ENCODE measurements at regions not wholly inside any gene's neighbourhood (a gene's known extent, or its start where the extent isn't known, plus 50 kb on each side); places are given as distances from the start of the nearest gene placed in this dataset.
"Not testable (repeated sequence)": the region's sequence is repeated elsewhere in the genome, so short reads cannot be mapped to it uniquely, and the experiment has no call there.

DNA sequence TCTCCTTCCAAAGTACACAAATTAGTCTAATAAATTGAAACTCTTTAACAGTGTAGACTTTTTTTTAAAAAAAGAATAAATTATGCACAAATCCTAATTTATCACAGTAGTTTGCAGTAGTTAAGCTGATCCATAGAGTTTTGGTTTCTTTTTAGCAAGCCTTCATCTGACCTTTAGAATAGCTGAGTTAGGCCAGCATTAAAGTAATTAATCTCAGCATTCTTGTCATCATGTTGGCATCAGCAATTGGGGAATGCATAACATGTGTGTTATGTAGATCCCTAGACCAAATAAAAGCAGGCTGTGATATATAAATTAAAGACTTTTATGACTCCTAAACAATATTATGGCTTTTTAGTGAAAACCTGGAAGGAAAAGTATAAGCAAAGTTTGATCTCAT lies 426.5 kb upstream of the PABPC4L start:
- ChIA-PET CTCF (no interaction called here), POLR2A (interaction anchor here (0.6 kb wide), 1 partner anchor 927 kb away, joined by 3 read pairs; no protein-coding TSS in a partner anchor)
- TF ChIP-seq, protein P1, sequence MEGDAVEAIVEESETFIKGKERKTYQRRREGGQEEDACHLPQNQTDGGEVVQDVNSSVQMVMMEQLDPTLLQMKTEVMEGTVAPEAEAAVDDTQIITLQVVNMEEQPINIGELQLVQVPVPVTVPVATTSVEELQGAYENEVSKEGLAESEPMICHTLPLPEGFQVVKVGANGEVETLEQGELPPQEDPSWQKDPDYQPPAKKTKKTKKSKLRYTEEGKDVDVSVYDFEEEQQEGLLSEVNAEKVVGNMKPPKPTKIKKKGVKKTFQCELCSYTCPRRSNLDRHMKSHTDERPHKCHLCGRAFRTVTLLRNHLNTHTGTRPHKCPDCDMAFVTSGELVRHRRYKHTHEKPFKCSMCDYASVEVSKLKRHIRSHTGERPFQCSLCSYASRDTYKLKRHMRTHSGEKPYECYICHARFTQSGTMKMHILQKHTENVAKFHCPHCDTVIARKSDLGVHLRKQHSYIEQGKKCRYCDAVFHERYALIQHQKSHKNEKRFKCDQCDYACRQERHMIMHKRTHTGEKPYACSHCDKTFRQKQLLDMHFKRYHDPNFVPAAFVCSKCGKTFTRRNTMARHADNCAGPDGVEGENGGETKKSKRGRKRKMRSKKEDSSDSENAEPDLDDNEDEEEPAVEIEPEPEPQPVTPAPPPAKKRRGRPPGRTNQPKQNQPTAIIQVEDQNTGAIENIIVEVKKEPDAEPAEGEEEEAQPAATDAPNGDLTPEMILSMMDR (IDR thresholded peaks at IDR 0.05) = no peak
- ATAC-seq (no peak), DNase-seq (no peak)
- H3K9me3 Mint-ChIP-seq = peaks cover 2% of the 10 kb centered on the region
- H3K27me3 Mint-ChIP-seq = no peaks in the 10 kb centered on the region
- intact Hi-C loops (cut with micrococcal nuclease) = no loop called here
- H3K4me1 Mint-ChIP-seq (ENCODE audit: low read depth) = no peaks in the 10 kb centered on the region
- H3K36me3 Mint-ChIP-seq (ENCODE audit: low read depth) = no peaks in the 10 kb centered on the region
- H3K4me3 Mint-ChIP-seq = no peak overlapping the region
- H3K27ac Mint-ChIP-seq = no peak overlapping the region

DNA sequence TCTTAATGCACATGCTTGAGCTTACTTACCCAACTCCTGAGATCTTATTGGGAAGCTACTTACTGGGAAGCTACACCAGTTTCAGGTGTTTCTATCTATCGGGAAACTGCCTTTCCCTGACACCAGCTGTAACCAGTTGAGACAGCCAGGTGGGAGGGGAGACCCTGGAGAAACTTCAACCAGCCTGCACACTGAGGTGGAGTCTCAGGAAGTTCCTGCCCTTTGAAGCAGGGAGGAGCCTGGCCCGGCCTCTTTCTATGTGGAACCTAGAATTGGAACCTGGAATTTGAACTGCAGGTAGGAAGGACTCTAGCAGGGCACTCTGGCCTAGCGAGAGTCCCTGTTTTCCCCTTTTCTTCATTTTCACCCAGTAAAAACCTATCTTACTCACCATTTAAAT lies 425.8 kb upstream of the PABPC4L start:
- TF ChIP-seq, protein P1 (IDR thresholded peaks at IDR 0.05) = no peak
- no peaks in the 10 kb centered on the region for H3K4me1 Mint-ChIP-seq (ENCODE audit: low read depth)
- no peaks in the 10 kb centered on the region for H3K27me3 Mint-ChIP-seq
- H3K4me3 Mint-ChIP-seq = no peak overlapping the region
- CTCF ChIA-PET = no interaction called here
- no peak overlapping the region for H3K27ac Mint-ChIP-seq
- ATAC-seq = no peak
- peaks cover 2% of the 10 kb centered on the region for H3K9me3 Mint-ChIP-seq
- POLR2A ChIA-PET = no interaction called here
- intact Hi-C loops (cut with micrococcal nuclease) = no loop called here
- DNase-seq = no peak
- H3K36me3 Mint-ChIP-seq (ENCODE audit: low read depth) = no peaks in the 10 kb centered on the region

GRCh38 chr4:134624365-134624764 lies 422.8 kb upstream of the PABPC4L start:
- DNase-seq (no peak), ATAC-seq (no peak)
- H3K27me3 Mint-ChIP-seq = no peaks in the 10 kb centered on the region
- H3K4me3 Mint-ChIP-seq = no peak overlapping the region
- intact Hi-C loops (cut with micrococcal nuclease) = no loop called here
- H3K36me3 Mint-ChIP-seq (ENCODE audit: low read depth) = no peaks in the 10 kb centered on the region
- ChIA-PET CTCF (no interaction called here), POLR2A (no interaction called here)
- no peaks in the 10 kb centered on the region for H3K4me1 Mint-ChIP-seq (ENCODE audit: low read depth)
- no peak overlapping the region for H3K27ac Mint-ChIP-seq
- H3K9me3 Mint-ChIP-seq = peaks cover 2% of the 10 kb centered on the region
- TF ChIP-seq, protein P1 (IDR thresholded peaks at IDR 0.05) = no peak

- H3K4me3 Mint-ChIP-seq; intact Hi-C loops (cut with micrococcal nuclease); H3K9me3 Mint-ChIP-seq; ATAC-seq; CTCF ChIA-PET; POLR2A ChIA-PET; H3K36me3 Mint-ChIP-seq (ENCODE audit: low read depth); H3K27ac Mint-ChIP-seq; DNase-seq; H3K27me3 Mint-ChIP-seq; H3K4me1 Mint-ChIP-seq (ENCODE audit: low read depth): not testable (repeated sequence)
Measured at GRCh38 chr4:134622626-134623575, 421.3 kb upstream of the PABPC4L start.

DNA sequence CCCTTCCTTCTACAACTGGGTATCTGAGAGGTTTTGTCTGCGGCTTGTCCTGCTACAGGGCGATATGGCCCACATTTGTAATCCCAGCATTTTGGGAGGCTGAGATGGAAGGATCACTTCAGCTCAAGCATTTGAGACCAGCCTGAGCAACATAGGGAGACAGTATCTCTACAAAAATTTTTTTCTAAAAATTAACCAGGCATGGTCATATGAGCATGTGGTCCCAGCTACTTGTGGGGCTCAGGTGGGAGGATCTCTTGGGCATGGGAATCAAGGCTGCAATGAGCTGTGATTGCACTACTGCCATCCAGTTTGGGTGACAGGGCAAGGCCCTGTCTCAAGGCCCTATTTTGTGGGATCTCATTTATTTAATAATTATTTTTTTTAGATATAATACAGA lies 420.6 kb upstream of the PABPC4L start:
- intact Hi-C loops (cut with micrococcal nuclease) = no loop called here
- ChIA-PET POLR2A (no interaction called here), CTCF (no interaction called here)
- Mint-ChIP-seq H3K36me3 (ENCODE audit: low read depth) (no peaks in the 10 kb centered on the region), H3K9me3 (peaks cover 4% of the 10 kb centered on the region), H3K27ac (no peak overlapping the region), H3K27me3 (no peaks in the 10 kb centered on the region), H3K4me3 (no peak overlapping the region), H3K4me1 (ENCODE audit: low read depth) (no peaks in the 10 kb centered on the region)
- TF ChIP-seq, protein P1 (IDR thresholded peaks at IDR 0.05) = no peak
- DNase-seq (no peak), ATAC-seq (no peak)

DNA sequence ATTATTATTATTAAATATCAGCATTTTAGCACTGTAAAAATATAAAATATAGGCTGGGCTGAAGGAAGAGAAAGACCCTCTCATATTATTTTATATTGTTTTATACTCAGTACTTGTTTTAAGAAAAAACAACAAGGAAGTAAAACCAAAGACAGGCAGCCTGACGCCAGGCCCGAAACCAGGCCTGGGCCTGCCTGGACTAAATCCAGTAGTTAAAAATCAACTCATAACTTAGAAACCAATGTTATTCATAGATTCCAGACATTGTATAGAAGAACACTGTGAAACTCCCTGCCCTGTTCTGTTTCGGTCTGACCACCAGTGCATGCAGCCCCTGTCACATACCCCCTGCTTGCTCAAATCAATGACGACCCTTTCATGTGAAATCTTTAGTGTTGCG lies 420.1 kb upstream of the PABPC4L start:
- H3K9me3 Mint-ChIP-seq; H3K27me3 Mint-ChIP-seq; H3K4me1 Mint-ChIP-seq (ENCODE audit: low read depth); H3K27ac Mint-ChIP-seq; ATAC-seq; DNase-seq; H3K36me3 Mint-ChIP-seq (ENCODE audit: low read depth); CTCF ChIA-PET; intact Hi-C loops (cut with micrococcal nuclease); H3K4me3 Mint-ChIP-seq; POLR2A ChIA-PET: not testable (repeated sequence)

All from activated CD8-positive, alpha-beta T cell treated with anti-CD3 and anti-CD28 coated beads for 36 hours (primary cell).